Heart right ventricle (tissue), 16 donors: ENCODE measurements at regions not wholly inside any gene's neighbourhood (a gene's known extent, or its start where the extent isn't known, plus 50 kb on each side); places are given as distances from the start of the nearest gene placed in this dataset.

Experiments
- ATAC-seq, 8 donors: fragments of 200-7000 bp; cut with Tn5 transposase; one replicate each; pipeline ENCODE4 v1.9.1; 2020; ENCODE audit warnings: mild to moderate bottlenecking in 8 of 8, moderate library complexity in 8 of 8, moderate number of reproducible peaks in 1 of 8
- DNase-seq, 2 donors: peaks; one replicate each; pipeline ENCODE4 v3.0.0-alpha.2; 2020
- H3K27ac ChIP-seq, 10 donors: fragments of 200-600 bp; sonication (generic) in 2 of 10; one replicate each; pipeline versions ENCODE4 v1.5.0 to v1.8.0; 2020 to 2022; ENCODE audit warnings: mild to moderate bottlenecking in 3 of 10
- H3K27me3 ChIP-seq, 7 donors: fragments of 200-600 bp; one replicate each; pipeline ENCODE4 v1.8.0; 2021 to 2022; ENCODE audit warnings: mild to moderate bottlenecking in 2 of 7
- H3K36me3 ChIP-seq, 9 donors: fragments of 200-600 bp; sonication (generic) in 1 of 9; one replicate each; pipeline versions ENCODE4 v1.5.0 to v1.8.0; 2020 to 2022; ENCODE audit warnings: mild to moderate bottlenecking in 2 of 9
- H3K4me1 ChIP-seq, 9 donors: fragments of 200-600 bp; sonication (generic) in 1 of 9; one replicate each; pipeline versions ENCODE4 v1.5.0 to v1.8.0; 2020 to 2022; ENCODE audit warnings: mild to moderate bottlenecking in 4 of 9
- H3K4me3 ChIP-seq, 10 donors: fragments of 200-600 bp; sonication (generic) in 2 of 10; one replicate each; pipeline versions ENCODE4 v1.5.0 to v1.8.0; 2020 to 2022; ENCODE audit warnings: mild to moderate bottlenecking in 7 of 10, moderate library complexity in 2 of 10
- H3K9me3 ChIP-seq, 11 donors: fragments of 200-600 bp in 10 of 11; sonication (generic) in 2 of 11; one replicate each; pipeline versions ENCODE4 v1.5.0 to v1.8.0; 2013 to 2022; ENCODE audit warnings: mild to moderate bottlenecking in 2 of 11, control low read depth in 1 of 11, moderate library complexity in 1 of 11
- WGBS, 2 donors: extraction: QIAGEN DNeasy Blood & Tissue Kit; methylation state at CpG; one replicate each; pipeline ENCODE4 v1.1.7; 2013; ENCODE audit warnings: inconsistent platforms in 1 of 2; 5-methylcytosine and 5-hydroxymethylcytosine counted together
- intact Hi-C, 10 donors: fragments of 100-400 bp; cut with DNase I; formaldehyde crosslinking; loops; one replicate each; pipeline versions ENCODE4 v1.11.1 to v1.14.2; 2022
- TF ChIP-seq, protein P1 (sequence below), 9 donors: fragments of 200-600 bp; sonication (generic) in 2 of 9; IDR thresholded peaks; one replicate each; pipeline versions ENCODE4 v1.5.0 to v1.8.0; 2021 to 2022; ENCODE audit warnings: antibody characterized with exemption in 9 of 9, mild to moderate bottlenecking in 5 of 9, moderate library complexity in 1 of 9
- donor health status: Arrhythmogenic right ventricular cardiomyopathy.
- donor health status: ischemic (EF 13 %, LVEDD 7.1; RV severe dilation, severe dysfunction).
- donor health status: healthy with polysubstance abuse.
- donor health status: DM: no; HTN: yes; CAD: no.
- donor health status: DM: no; HTN: no; CAD: no.
- donor health status: ischemic (EF 25% LVEDD 6.9; RV normal size, moderate dysfunction).
- donor health status: ischemic (EF 25% LVEDD 5.7; RV mildly dilated, moderate dysfunction).
- donor health status: healthy.
- donor health status: DM: yes; HTN: yes; CAD: no.
- donor health status: Ischemic cardiomyopathy.
- donor health status: ischemic (EF 35%, LVEDD 5.7; RV mildly dilated, moderate dysfunction).
- donor health status: nonischemic (EF 11% LVEDD 7.7; RV severe dilation, severe dysfunction).
- donor health status: DM: yes; HTN: yes; CAD: no.
- donor health status: PGD.
- donor health status: ischemic (EF 29% LVEDD 5.4; RV normal size, mild dysfunction).
- donor health status: nonischemic (EF 23%, LVEDD 6.1; RV moderate dilation, normal function).

DNA sequence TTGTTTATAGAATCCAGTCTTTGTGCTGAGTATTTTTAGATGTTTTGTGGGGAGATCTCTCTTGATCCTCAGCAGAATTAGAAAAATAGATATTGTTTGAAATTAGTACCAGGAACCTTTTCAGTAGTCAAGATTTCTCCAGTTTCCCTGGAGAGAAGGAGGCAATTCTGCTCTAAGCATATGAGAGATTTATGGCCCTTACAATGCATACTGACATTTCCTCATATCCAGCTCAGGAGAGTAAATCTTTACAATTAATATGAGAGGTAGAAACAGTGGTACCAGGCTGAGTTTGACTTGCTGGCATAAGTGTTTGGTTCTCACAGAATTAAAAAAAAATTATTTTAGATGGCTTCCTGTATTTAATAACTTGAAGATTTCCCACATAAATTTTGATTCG is 239.1 kb upstream of the SGO1 start:
- intact Hi-C loops: no loop called here
- ATAC-seq (no peak), DNase-seq (no peak)
- Histone ChIP-seq H3K4me1 (no peaks in the 10 kb centered on the region), H3K36me3 (no peaks in the 10 kb centered on the region), H3K9me3 (peaks cover 0 to 33% (median 6%) of the 10 kb centered on the region in 11 donors), H3K4me3 (no peak overlapping the region), H3K27ac (no peak overlapping the region), H3K27me3 (no peaks in the 10 kb centered on the region)
- TF ChIP-seq, protein P1, sequence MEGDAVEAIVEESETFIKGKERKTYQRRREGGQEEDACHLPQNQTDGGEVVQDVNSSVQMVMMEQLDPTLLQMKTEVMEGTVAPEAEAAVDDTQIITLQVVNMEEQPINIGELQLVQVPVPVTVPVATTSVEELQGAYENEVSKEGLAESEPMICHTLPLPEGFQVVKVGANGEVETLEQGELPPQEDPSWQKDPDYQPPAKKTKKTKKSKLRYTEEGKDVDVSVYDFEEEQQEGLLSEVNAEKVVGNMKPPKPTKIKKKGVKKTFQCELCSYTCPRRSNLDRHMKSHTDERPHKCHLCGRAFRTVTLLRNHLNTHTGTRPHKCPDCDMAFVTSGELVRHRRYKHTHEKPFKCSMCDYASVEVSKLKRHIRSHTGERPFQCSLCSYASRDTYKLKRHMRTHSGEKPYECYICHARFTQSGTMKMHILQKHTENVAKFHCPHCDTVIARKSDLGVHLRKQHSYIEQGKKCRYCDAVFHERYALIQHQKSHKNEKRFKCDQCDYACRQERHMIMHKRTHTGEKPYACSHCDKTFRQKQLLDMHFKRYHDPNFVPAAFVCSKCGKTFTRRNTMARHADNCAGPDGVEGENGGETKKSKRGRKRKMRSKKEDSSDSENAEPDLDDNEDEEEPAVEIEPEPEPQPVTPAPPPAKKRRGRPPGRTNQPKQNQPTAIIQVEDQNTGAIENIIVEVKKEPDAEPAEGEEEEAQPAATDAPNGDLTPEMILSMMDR (IDR thresholded peaks at IDR 0.05): no peak
- WGBS, 2 donors: 50 to 90% methylated on average over 1 of the region's 1 CpG

- Histone ChIP-seq H3K27me3 (no peaks in the 10 kb centered on the region), H3K27ac (no peak overlapping the region), H3K4me3 (no peak overlapping the region), H3K4me1 (no peaks in the 10 kb centered on the region), H3K36me3 (no peaks in the 10 kb centered on the region), H3K9me3 (peaks cover 0 to 30% (median 6%) of the 10 kb centered on the region in 11 donors)
- WGBS, 2 donors: 71 to 80% methylated on average over 2 of the region's 2 CpGs
- intact Hi-C loops: no loop called here
- DNase-seq: no peak
- TF ChIP-seq, protein P1 (IDR thresholded peaks at IDR 0.05): no peak
- no peak for ATAC-seq
Measured at GRCh38 chr3:20424086-20424485, 238.1 kb upstream of the SGO1 start.

DNA sequence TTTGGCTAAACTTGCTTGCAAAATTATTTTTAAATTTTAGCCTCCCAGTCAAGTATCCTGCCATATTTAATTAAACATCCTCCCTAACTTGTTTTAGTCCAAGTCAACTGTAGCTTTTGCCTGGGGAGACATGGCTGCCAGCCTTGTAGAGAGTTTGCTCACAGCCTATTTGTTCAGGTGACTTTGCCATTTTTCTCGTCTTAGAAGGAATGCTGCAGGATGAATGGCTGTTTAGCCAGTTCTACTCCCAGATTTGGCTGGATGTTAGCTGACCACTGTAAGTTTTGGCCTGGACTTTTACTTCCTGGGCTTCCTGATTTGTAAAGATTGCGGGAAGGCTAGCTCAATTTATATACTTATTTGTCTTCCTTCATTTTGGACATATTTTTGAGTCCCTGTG is 236.4 kb upstream of the SGO1 start:
- H3K4me1 ChIP-seq: no peaks in the 10 kb centered on the region
- DNase-seq (no peak), ATAC-seq (no peak)
- H3K36me3 ChIP-seq: no peaks in the 10 kb centered on the region
- TF ChIP-seq, protein P1 (IDR thresholded peaks at IDR 0.05): no peak
- H3K27me3 ChIP-seq: no peaks in the 10 kb centered on the region
- H3K4me3 ChIP-seq: no peak overlapping the region
- no peak overlapping the region for H3K27ac ChIP-seq
- intact Hi-C loops: no loop called here
- 73 to 75% methylated on average over 2 of the region's 2 CpGs for WGBS, 2 donors
- peaks cover 0 to 16% (median 4%) of the 10 kb centered on the region in 11 donors for H3K9me3 ChIP-seq

GRCh38 chr3:20417388-20418108 is 231.5 kb upstream of the SGO1 start:
- no peaks in the 10 kb centered on the region for H3K9me3 ChIP-seq
- DNase-seq (no peak), ATAC-seq (no peak)
- no peaks in the 10 kb centered on the region for H3K36me3 ChIP-seq
- intact Hi-C loops: no loop called here
- TF ChIP-seq, protein P1 (IDR thresholded peaks at IDR 0.05): no peak
- no peak overlapping the region for H3K27ac ChIP-seq
- no peak overlapping the region for H3K4me3 ChIP-seq
- WGBS, 2 donors: 83 to 86% methylated on average over 5 of the region's 5 CpGs
- no peaks in the 10 kb centered on the region for H3K4me1 ChIP-seq
- H3K27me3 ChIP-seq: no peaks in the 10 kb centered on the region
